PC-3 (cell line): ENCODE measurements at regions not wholly inside any gene's neighbourhood (a gene's known extent, or its start where the extent isn't known, plus 50 kb on each side); places are given as distances from the start of the nearest gene placed in this dataset.

Experiments used
- ATAC-seq: fragments of 200-7000 bp; cut with Tn5 transposase; 2 replicates; pipeline ENCODE4 v1.9.1; 2020; ENCODE audit warnings: mild to moderate bottlenecking, moderate library complexity
- BruUV-seq: library from RNA; stranded (reverse); fragments of 400-500 nt; replicated peaks from 2 replicates; lab custom pipeline; 2021; lab: Mats Ljungman, UMichigan
- CTCF ChIA-PET: fragments of 300-600 bp; sonication (Branson Sonifier 250); formaldehyde crosslinking; loops from one replicate; lab custom pipeline; 2022; ENCODE audit warnings: antibody characterized with exemption; lab: Charles Lee
- POLR2A ChIA-PET: fragments of 300-600 bp; sonication (Branson Sonifier 250); formaldehyde crosslinking; loops from one replicate; lab custom pipeline; 2022; ENCODE audit warnings: antibody characterized with exemption; ENCODE audit not compliant: unreplicated experiment; lab: Charles Lee
- DNase-seq: peaks from one replicate; pipeline ENCODE4 v3.0.0-alpha.2; 2015
- H2AFZ ChIP-seq: fragments of 300-600 bp; sonication (generic); 2 replicates; pipeline ENCODE4 v1.6.0; 2016; ENCODE audit warnings: antibody characterized with exemption, low read length
- H3F3A ChIP-seq: fragments of 300-600 bp; sonication (generic); one replicate; pipeline ENCODE4 v1.6.0; 2017; ENCODE audit warnings: antibody characterized with exemption, low read length, control low read depth, mild to moderate bottlenecking; ENCODE audit not compliant: unreplicated experiment
- H3K27ac ChIP-seq: fragments of 300-600 bp; sonication (generic); 2 replicates; pipeline ENCODE4 v1.5.1; 2016; ENCODE audit warnings: mild to moderate bottlenecking, low read length
- H3K27me3 ChIP-seq: fragments of 300-600 bp; sonication (generic); 2 replicates; pipeline ENCODE4 v1.6.1; 2016; ENCODE audit warnings: low read length, mixed read lengths
- H3K36me3 ChIP-seq: fragments of 300-600 bp; sonication (generic); 2 replicates; pipeline ENCODE4 v1.6.1; 2016; ENCODE audit warnings: low read depth, mixed run types, low read length, mixed read lengths
- H3K4me1 ChIP-seq: fragments of 300-600 bp; sonication (generic); 2 replicates; pipeline ENCODE4 v1.5.1; 2016; ENCODE audit warnings: low read length; ENCODE audit not compliant: insufficient read depth
- H3K4me2 ChIP-seq: fragments of 300-600 bp; sonication (generic); 2 replicates; pipeline ENCODE4 v1.6.0; 2016; ENCODE audit warnings: low read length
- H3K4me3 ChIP-seq: fragments of 300-600 bp; sonication (generic); 2 replicates; pipeline ENCODE4 v1.5.1; 2016; ENCODE audit warnings: mild to moderate bottlenecking, low read length, mixed read lengths
- H3K79me2 ChIP-seq: fragments of 300-600 bp; sonication (generic); 2 replicates; pipeline ENCODE4 v1.6.1; 2017; ENCODE audit warnings: low read length, mixed read lengths
- H3K9ac ChIP-seq: fragments of 300-600 bp; sonication (generic); 2 replicates; pipeline ENCODE4 v1.6.0; 2016; ENCODE audit warnings: mild to moderate bottlenecking, low read length
- H3K9me2 ChIP-seq: fragments of 300-600 bp; sonication (generic); replicated peaks from 2 replicates; pipeline ENCODE4 v1.6.1; 2016; ENCODE audit warnings: mixed run types, low read length, mixed read lengths
- H3K9me3 ChIP-seq: fragments of 300-600 bp; sonication (generic); 2 replicates; pipeline ENCODE4 v1.6.1; 2016; ENCODE audit warnings: low read length, mixed read lengths
- H4K20me1 ChIP-seq: fragments of 300-600 bp; sonication (generic); 2 replicates; pipeline ENCODE4 v1.6.1; 2016; ENCODE audit warnings: low read length, mixed read lengths
- CTCF ChIP-seq: fragments of 300-600 bp; sonication (generic); conservative IDR thresholded peaks from 2 replicates; pipeline ENCODE4 v1.5.1; 2017; ENCODE audit warnings: antibody characterized with exemption, low read depth, mild to moderate bottlenecking, low read length
- EZH2 ChIP-seq: fragments of 300-600 bp; sonication (generic); IDR thresholded peaks from one replicate; pipeline ENCODE4 v1.6.1; 2017; ENCODE audit warnings: antibody characterized with exemption, mild to moderate bottlenecking, low read length; ENCODE audit not compliant: unreplicated experiment
- EZH2phosphoT487 ChIP-seq: fragments of 300-600 bp; sonication (generic); IDR thresholded peaks from 2 replicates; pipeline ENCODE4 v1.6.1; 2018; ENCODE audit warnings: mild to moderate bottlenecking, antibody characterized with exemption, low read length, borderline replicate concordance
- intact Hi-C: fragments of 100-400 bp; cut with micrococcal nuclease; formaldehyde crosslinking; loops from 2 replicates; pipeline ENCODE4 v1.9.0; 2023

GRCh38 chr2:67322353-67323001 is 74.7 kb upstream of the ETAA1 start:
- Histone ChIP-seq H3K4me2 (no peak overlapping the region), H3K9me3 (no peaks in the 10 kb centered on the region), H3F3A (no peaks in the 10 kb centered on the region), H3K27me3 (no peaks in the 10 kb centered on the region), H3K27ac (peak overlapping the region; percentile 44), H3K79me2 (no peaks in the 10 kb centered on the region), H2AFZ (peak overlapping the region; percentile 51), H3K9me2 (no peaks in the 10 kb centered on the region), H3K36me3 (no peaks in the 10 kb centered on the region), H3K9ac (peak overlapping the region; percentile 25), H3K4me3 (no peak overlapping the region), H3K4me1 (no peaks in the 10 kb centered on the region; the same call in 1 of the 2 replicates), H4K20me1 (no peaks in the 10 kb centered on the region)
- DNase-seq (peak; percentile 79), ATAC-seq (peak; percentile 93)
- CTCF ChIA-PET: interaction anchor here (0.5 to 0.6 kb wide), 2 partner anchors 155 to 1680 kb away, joined by 3 to 17 read pairs; no protein-coding TSS in a partner anchor
- intact Hi-C loops: loop anchor here (1.0 to 5.0 kb wide), 6 partner anchors 85 to 895 kb away; no protein-coding TSS in a partner anchor
- TF ChIP-seq EZH2phosphoT487 (no peak), CTCF (peak; percentile 88)
- POLR2A ChIA-PET: no interaction called here
- BruUV-seq: no TSS peak

GRCh38 chr2:67323209-67323991 is 73.7 kb upstream of the ETAA1 start:
- Histone ChIP-seq H3K9me2 (no peaks in the 10 kb centered on the region), H3K27ac (no peak overlapping the region), H3K4me1 (no peaks in the 10 kb centered on the region; the same call in 1 of the 2 replicates), H3K4me3 (no peak overlapping the region), H3K9me3 (no peaks in the 10 kb centered on the region), H3F3A (no peaks in the 10 kb centered on the region), H2AFZ (no peak overlapping the region), H4K20me1 (no peaks in the 10 kb centered on the region), H3K9ac (0 out of 2 replicates have a peak overlapping the region, but pooled peaks have one; percentile 4), H3K4me2 (no peak overlapping the region), H3K79me2 (no peaks in the 10 kb centered on the region), H3K36me3 (no peaks in the 10 kb centered on the region), H3K27me3 (no peaks in the 10 kb centered on the region)
- intact Hi-C loops: loop anchor here (2.0 to 5.0 kb wide), 4 partner anchors 329 to 896 kb away; no protein-coding TSS in a partner anchor
- ATAC-seq (no peak), DNase-seq (no peak)
- TF ChIP-seq EZH2 (no peak), EZH2phosphoT487 (no peak), CTCF (no peak)
- ChIA-PET CTCF (interaction anchor here (0.6 kb wide), 1 partner anchor 211 kb away, joined by 7 read pairs; no protein-coding TSS in a partner anchor), POLR2A (no interaction called here)
- BruUV-seq: no TSS peak
